ENCODE measurements at regions not wholly inside any gene's neighbourhood (a gene's known extent, or its start where the extent isn't known, plus 50 kb on each side); places are given as distances from the start of the nearest gene placed in this dataset.
A peak's percentile ranks its signal among the peaks of the same experiment; 100 is the strongest.
"Not testable (repeated sequence)": the region's sequence is repeated elsewhere in the genome, so short reads cannot be mapped to it uniquely, and the experiment has no call there.

- no peak for DNase-seq
Observed at GRCh38 chr13:80740071-80740470, 399.1 kb upstream of the SPRY2 start.

DNA sequence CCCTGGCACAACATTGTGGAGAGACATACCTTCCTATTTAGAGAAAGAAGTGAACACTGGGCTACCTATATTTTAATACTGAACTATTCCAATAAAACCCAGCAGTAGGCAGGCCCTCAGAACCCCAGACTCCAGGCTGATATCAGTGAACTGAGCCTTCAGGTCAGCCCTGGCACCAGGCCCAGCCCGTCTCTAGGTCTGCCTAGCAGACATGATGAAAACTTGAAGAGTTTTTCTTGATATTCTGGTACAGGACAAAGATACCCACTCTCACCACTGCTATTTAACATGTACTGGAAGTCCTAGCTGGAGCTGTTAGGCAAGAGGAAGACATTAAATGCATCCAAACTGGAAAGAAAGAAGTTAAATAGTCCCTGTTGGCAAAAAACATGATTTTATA, 396.6 kb upstream of the SPRY2 start:
- DNase-seq = no peak

- DNase-seq = no peak
Observed at GRCh38 chr13:80727321-80727975, 386.5 kb upstream of the SPRY2 start.

DNA sequence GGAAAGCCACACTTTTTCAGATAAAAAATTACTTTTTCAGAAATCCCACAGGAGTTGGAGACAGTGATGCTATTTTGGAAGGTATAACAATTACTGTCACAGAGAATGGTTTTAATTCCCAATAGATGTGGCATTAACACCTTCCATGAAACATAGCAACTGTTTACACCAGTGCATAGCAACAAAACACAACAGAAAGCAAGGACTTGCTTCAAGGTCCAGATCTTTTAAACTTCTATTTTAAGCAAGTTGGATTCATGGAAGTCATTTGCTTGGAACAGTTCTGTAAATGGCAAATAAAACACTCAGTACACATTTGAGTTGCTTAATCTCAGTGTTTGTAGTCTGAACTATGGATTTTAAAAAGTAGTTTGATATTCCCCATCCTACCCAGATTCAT, 385.9 kb upstream of the SPRY2 start:
- no peak for DNase-seq

DNA sequence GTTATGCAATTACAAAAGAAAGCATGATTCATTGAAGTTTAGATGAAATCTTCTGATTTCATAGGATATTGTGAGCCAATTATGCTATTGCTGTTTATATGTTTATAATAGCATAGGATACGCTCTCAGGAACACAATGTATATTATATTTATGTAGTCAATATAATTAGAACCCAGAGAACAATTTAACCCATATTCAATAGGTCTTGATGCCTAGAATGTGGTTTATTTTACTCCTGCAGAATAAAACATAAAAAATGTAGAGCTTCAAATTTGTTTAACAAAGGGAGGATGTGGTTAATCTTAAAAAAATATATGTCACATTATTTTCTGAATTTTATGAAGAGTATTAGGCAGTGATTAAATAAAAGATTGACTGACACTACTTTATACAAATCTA, 380.8 kb upstream of the SPRY2 start:
- DNase-seq = no peak

DNA sequence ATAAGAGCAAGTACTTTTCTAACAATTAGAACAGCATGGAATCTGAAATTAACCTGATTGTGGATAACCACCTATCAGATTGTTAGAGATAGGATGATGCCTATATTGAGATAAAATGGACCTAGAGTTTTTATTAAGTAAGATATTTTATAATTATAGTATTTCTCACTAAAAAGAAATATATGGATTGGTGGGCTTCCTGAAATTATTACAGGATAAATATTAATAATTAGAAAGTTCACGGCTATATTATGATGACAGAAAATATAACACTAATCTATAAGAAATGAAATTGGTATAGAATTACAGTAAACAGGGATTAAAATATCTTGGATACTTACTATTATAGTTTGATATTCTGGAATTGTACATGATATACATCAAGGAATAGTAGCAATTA, 378.0 kb upstream of the SPRY2 start:
- DNase-seq = no peak

DNA sequence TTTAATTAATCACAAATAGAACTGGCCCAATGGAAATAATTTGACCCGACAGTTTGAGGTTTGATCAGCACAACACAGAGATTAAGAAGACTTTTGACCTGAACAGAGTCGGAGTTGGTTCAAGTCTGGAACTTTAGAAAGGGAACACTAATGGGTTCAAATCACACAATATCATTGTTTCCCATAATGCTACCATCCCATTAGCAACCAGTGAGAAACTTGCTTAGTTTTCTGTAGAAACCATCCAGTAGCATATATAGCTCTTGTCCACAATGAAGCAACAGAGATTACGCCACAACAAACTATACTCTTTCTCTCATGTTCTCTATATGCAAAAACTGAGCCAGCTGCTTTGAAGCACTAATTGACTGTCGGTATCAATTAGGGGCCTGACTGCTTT, 376.9 kb upstream of the SPRY2 start:
- no peak for DNase-seq

DNA sequence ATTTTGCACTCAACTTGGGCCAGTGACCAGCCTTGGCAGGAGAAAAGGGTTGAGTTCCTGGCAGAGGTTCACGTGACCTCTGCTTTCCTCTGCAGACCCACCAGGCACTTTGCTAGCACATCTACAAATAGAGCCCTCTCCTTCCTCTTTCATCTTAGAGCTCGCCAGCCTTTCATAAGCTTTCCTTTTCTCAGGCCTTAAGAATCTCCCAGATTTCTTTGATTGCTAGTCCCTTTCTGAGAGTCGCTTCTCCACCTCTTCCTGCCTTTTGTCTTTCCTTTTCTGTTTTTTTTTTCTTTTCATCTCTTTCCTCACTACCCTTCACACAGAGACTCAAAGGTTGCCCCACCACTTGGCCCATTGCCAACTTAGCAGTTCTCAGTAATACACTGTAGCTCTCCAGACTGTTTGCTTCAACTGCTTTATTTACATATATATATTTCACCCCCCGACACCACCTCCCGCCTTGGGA, 375.7 kb upstream of the SPRY2 start:
- DNase-seq = peak; percentile 76

DNA sequence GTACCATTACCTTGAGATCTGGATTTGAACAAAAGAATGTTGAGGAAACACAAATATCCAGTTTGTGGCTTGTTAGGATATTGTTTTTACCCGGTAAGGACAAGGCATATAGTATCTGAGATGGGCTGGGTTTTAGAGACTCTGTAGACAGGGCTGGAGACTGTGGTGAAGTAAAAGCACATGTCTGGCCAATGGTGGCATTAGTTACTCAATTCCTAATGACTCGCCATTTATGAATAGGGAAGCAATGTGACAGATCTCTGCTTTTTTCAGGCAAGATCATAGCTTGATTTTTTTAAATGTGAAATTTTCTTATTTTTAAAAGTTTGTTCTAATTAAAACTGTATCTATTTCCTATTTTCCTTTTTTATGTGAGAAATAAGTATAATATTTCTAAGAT, 371.1 kb upstream of the SPRY2 start:
- no peak for DNase-seq

DNA sequence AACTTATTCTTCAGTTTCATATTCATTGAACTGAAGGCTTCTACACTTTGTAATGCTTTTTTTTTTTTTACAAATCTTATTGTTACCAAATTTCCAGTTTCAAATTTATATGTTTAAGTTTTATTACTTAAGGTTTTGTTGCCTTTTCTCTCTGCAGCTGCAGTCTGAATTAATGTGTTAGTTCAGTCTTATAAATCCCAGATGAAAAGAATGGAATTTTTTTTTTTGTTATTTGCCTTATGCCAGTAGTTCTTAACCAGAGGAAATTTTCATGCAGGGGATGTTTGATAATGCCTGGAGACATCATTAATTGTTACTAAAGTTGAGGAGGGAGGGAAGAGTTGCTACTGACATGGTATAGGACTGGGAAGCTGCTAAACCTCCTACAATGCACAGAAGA, 367.9 kb upstream of the SPRY2 start:
- no peak for DNase-seq

GRCh38 chr13:80707000-80707983, 366.4 kb upstream of the SPRY2 start:
- DNase-seq = no peak

DNA sequence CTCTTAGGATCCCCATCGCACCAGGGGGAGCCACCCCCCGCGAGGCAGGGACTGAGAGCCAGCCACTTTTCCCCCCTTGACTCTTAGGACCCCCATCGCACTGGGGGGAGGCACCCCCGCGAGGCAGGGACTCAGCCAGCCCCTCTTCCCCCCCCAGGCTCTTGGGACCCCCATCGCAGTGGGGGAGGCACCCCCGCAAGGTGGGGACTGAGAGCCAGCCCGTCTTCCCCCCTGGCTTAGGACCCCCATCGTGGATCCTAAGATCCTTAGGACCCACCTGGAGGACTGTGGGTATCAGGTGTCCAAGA, 365.2 kb upstream of the SPRY2 start:
- DNase-seq = no peak

DNA sequence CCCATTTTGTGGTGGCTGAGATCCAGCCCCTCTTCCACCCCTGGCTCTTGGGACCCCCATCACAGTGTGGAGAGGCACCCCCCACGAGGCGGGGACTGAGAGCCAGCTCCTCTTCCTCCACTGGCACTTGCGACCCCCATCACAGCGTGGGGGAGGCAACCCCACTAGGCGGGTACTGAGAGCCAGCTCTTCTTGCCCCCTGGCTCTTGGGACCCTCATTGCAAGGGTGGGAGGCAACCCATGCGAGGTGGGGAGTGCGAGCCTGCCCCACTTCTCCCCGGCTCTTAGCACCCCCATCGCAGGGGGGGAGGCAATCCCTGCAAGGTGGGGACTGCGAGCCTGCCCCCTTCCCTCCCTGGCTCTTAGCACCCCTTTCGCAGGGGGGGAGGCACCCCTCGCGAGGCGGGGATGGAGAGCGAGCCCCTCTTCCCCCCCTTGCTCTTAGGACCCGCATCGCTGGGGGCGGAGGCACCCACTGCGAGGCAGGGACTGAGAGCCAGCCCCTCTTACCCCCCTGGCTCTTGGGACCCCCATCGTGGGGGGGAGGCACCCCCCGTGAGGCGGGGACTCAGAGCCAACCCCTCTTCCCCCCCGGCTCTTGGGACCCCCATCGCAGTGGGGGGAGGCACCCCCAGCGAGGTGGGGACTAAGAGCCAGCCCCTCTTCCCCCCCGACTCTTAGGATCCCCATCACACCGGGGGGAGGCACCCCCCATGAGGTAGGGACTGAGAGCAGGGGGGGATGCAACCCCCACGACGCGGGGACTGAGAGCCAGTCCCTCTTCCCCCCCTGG, 364.6 kb upstream of the SPRY2 start:
- no peak for DNase-seq

DNA sequence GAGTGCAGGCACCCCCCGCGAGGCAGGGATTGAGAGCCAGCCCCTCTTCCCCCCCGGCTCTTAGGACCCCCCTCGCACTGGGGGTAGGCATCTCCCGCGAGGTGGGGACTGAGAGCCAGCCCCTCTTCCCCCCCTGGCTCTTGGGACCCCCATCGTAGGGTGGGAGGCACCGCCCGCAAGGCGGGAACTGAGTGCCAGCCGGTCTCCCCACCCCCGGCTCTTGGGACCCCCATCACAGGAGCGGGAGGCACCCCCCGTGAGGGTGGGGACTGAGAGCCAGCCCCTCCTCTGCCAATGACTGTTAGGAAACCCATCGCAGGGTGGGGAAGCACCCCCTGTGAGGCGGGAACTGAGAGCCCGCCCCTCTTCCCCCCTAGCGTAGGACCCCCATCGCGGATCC, 363.4 kb upstream of the SPRY2 start:
- no peak for DNase-seq

DNA sequence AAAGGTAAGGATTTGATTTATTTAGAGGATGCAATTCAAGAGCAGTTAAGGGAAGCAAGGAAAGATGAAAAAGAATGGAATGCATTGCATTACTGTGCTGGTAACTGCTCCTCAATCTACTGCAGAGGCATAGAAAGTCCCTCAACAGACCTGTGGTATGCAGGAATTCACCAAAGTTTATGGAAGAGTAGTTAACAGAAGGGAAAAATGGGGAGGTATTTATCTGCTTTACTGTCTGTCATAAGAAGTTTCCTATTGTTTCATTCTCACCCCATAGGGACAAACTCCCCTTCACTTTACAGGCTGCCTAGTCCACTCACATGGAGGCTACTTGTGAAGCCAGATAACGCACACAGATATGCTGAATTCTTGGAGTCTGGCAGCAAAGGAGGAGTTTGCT, 354.9 kb upstream of the SPRY2 start:
- DNase-seq = no peak

DNA sequence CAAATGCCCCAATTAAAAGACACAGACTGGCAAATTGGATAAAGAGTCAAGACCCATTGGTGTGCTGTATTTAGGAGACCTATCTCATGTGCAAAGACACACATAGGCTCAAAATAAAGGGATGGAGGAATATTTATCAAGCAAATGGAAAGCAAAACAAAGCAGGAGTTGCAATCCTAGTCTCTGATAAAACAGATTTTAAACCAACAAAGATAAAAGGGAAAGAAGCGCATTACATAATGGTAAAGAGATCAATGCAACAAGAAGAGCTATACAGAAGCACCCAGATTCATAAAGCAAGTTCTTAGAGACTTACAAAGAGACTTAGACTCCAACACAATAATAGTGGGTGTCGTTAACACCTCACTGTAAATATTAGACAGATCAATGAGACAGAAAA, 350.9 kb upstream of the SPRY2 start:
- not testable (repeated sequence) for DNase-seq

DNA sequence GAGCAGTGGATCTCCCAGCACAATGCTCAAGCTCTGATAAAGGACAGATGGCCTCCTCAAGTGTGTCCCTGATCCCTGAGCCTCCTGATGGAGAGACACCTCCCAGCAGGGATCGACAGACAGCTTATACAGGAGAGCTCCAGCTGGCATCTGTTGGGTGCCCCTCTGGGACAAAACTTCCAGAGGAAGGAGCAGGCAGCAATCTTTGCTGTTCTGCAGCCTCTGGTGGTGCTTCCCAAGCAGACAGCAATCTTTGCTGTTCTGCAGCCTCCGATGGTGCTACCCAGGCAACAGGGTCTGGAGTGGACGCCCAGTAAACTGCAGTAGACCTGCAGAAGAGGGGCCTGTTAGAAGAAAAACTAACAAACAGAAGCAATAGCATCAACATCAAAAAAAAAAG, 349.3 kb upstream of the SPRY2 start:
- DNase-seq = no peak

DNA sequence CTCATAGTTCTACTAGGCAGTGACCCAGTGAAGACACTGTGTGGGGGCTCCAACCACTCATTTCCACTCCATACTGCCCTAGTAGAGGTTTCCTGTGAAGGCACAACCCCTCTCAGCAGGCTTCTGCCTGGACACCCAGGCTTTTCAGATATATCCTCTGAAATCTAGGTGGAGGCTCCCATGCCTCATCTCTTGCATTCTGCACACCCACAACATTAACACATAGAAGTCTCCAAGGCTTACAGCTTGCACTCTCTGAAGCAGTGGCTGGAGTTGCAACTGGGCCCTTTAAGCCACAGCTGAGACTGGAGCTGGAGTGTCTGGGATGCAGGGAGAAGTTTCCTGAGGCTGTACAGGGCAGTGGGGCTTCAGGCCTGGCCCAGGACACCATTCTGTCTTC, 347.7 kb upstream of the SPRY2 start:
- DNase-seq = no peak

DNA sequence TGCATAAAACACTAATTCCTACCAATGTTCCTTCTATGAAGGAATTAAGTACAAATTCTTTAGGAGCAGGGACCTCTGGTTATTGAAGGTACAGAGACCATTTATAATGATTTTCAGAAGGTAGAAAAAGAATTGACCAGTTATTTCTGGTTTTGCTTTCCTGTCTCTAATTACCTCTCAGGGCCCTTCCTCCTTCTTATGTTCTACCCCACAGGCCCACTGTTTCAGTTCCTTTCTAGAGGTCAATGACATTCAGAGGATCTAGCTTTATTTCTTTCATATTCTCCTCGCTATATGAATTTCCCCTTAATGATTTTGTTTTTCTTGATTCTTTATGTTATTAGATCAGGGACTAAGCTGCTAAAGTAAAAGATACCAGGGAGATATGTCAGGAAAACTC, 345.0 kb upstream of the SPRY2 start:
- no peak for DNase-seq

DNA sequence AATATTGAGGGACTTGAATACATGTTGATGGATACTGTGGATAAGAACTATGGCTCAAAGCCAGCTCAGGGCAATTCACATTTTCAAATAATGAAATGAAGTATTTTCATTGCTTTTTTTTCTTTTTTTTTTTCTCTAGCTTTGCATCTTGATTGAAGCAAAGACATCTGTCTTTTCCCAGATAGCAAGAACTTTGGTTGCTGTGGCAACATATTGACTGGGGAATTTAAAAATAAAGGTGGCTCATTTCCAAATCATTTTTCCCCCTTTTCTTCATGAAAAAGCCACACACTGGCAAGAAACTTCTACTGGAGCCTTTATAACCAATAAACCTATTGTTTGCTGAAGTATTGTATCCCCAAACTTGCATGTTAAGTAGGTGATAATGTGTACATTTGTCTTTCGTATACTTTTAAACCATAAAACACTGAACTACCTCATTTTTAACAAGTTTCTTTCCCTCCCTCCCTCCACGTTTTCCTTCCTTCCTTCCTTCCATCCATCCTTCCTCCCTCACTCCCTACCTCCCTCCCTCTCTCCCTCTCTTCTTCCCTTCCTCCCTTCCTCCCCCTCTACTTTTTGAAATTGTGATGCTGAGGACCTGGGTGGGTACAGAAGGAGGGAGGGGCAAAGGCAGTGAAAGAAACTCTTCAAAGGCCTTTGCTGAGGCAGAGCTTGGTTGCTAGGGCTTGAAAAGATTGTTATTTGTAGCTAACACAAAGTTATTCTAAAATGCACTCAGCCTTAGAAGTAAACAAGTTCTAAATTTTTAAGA, 343.5 kb upstream of the SPRY2 start:
- no peak for DNase-seq

GRCh38 chr13:80680786-80681366, 339.9 kb upstream of the SPRY2 start:
- no peak for DNase-seq

DNA sequence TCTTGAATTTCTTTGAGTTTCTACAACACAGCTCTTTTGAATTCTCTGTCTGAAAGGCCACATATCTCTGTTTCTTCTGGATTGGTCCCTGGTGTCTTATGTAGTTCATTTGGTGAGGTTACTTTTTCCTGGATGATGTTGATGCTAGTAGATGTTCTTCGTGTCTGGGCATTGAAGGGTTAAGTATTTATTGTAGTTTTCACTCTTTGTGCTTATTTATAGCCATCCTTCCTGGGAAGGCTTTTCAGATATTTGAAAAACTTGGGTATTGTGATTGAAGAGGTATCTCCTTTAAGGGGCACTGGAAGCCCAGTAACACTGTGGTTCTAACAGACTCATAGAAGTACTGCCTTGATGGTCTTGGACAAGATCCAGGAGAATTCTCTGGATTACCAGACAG, 338.5 kb upstream of the SPRY2 start:
- DNase-seq = no peak

DNA sequence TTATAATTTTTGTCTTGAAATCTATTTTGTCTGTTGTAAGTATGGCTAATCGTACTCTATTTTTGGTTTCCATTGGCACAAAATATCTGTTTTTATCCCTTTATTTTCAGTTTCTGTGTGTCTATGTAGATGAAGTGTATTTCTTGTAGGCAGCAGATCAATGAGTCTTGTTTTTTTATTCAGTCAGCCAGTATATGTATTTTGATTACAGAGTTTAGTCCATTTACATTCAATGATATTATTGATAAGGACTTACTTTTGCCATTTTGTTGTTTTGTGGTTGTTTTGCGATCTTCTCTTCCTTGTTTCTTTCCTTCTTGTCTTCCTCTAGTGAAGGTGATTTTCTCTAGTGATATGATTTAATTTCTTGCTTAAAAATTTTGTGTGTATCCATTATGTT, 336.3 kb upstream of the SPRY2 start:
- DNase-seq = no peak

All from NCI-H1092 treated with DMSO at 0.1 percent for 48 hours (cell line).